ENCODE measurements at regions not wholly inside any gene's neighbourhood (a gene's known extent, or its start where the extent isn't known, plus 50 kb on each side); places are given as distances from the start of the nearest gene placed in this dataset.

- no peak for DNase-seq (ENCODE audit: low read depth)
- TF ChIP-seq CTCF (IDR thresholded peaks at IDR 0.05; ENCODE audit: low read depth, low read length) (no peak), MAX (IDR thresholded peaks at IDR 0.05; ENCODE audit: low read depth, low read length) (no peak), POLR2A (IDR thresholded peaks at IDR 0.05; ENCODE audit: extremely low read depth, insufficient read length) (no peak), MYC (IDR thresholded peaks at IDR 0.05; ENCODE audit: low read depth, low read length) (no peak)
- H3K4me3 ChIP-seq (ENCODE audit: low read depth, low read length), result no peak overlapping the region
Observed at GRCh38 chr6:3621411-3621810, 130.1 kb downstream of the PXDC1 start.

GRCh38 chr6:3620937-3621336 lies 130.6 kb downstream of the PXDC1 start:
- no peak for TF ChIP-seq MYC (IDR thresholded peaks at IDR 0.05; ENCODE audit: low read depth, low read length)
- no peak for TF ChIP-seq MAX (IDR thresholded peaks at IDR 0.05; ENCODE audit: low read depth, low read length)
- TF ChIP-seq CTCF (IDR thresholded peaks at IDR 0.05; ENCODE audit: low read depth, low read length), result no peak
- DNase-seq (ENCODE audit: low read depth), result no peak
- H3K4me3 ChIP-seq (ENCODE audit: low read depth, low read length), result no peak overlapping the region

GRCh38 chr6:3620389-3620788 lies 131.1 kb downstream of the PXDC1 start:
- H3K4me3 ChIP-seq (ENCODE audit: low read depth, low read length), result no peak overlapping the region
- TF ChIP-seq POLR2A (IDR thresholded peaks at IDR 0.05; ENCODE audit: extremely low read depth, insufficient read length), result no peak
- TF ChIP-seq MYC (IDR thresholded peaks at IDR 0.05; ENCODE audit: low read depth, low read length), result no peak
- TF ChIP-seq MAX (IDR thresholded peaks at IDR 0.05; ENCODE audit: low read depth, low read length), result no peak
- TF ChIP-seq CTCF (IDR thresholded peaks at IDR 0.05; ENCODE audit: low read depth, low read length), result no peak
- DNase-seq (ENCODE audit: low read depth), result no peak

GRCh38 chr6:3619800-3620199 lies 131.7 kb downstream of the PXDC1 start:
- TF ChIP-seq MYC (IDR thresholded peaks at IDR 0.05; ENCODE audit: low read depth, low read length) (no peak), POLR2A (IDR thresholded peaks at IDR 0.05; ENCODE audit: extremely low read depth, insufficient read length) (no peak), MAX (IDR thresholded peaks at IDR 0.05; ENCODE audit: low read depth, low read length) (no peak), CTCF (IDR thresholded peaks at IDR 0.05; ENCODE audit: low read depth, low read length) (no peak)
- H3K4me3 ChIP-seq (ENCODE audit: low read depth, low read length), result no peak overlapping the region
- DNase-seq (ENCODE audit: low read depth), result no peak

- DNase-seq (ENCODE audit: low read depth), result no peak
- H3K4me3 ChIP-seq (ENCODE audit: low read depth, low read length), result no peak overlapping the region
- TF ChIP-seq POLR2A (IDR thresholded peaks at IDR 0.05; ENCODE audit: extremely low read depth, insufficient read length) (no peak), CTCF (IDR thresholded peaks at IDR 0.05; ENCODE audit: low read depth, low read length) (no peak), MYC (IDR thresholded peaks at IDR 0.05; ENCODE audit: low read depth, low read length) (no peak), MAX (IDR thresholded peaks at IDR 0.05; ENCODE audit: low read depth, low read length) (no peak)
Observed at GRCh38 chr6:3619201-3619600, 132.3 kb downstream of the PXDC1 start.

GRCh38 chr6:3618642-3619041 lies 132.9 kb downstream of the PXDC1 start:
- TF ChIP-seq POLR2A (IDR thresholded peaks at IDR 0.05; ENCODE audit: extremely low read depth, insufficient read length), result no peak
- no peak for TF ChIP-seq MYC (IDR thresholded peaks at IDR 0.05; ENCODE audit: low read depth, low read length)
- TF ChIP-seq CTCF (IDR thresholded peaks at IDR 0.05; ENCODE audit: low read depth, low read length), result no peak
- no peak for TF ChIP-seq MAX (IDR thresholded peaks at IDR 0.05; ENCODE audit: low read depth, low read length)
- no peak for DNase-seq (ENCODE audit: low read depth)
- no peak overlapping the region for H3K4me3 ChIP-seq (ENCODE audit: low read depth, low read length)

Data from NB4 (cell line).